GM12864 (cell line): ENCODE measurements at regions not wholly inside any gene's neighbourhood (a gene's known extent, or its start where the extent isn't known, plus 50 kb on each side); places are given as distances from the start of the nearest gene placed in this dataset.

Experiments used
- DNase-seq: peaks from one replicate; pipeline ENCODE4 v3.0.0-alpha.2; 2011; ENCODE audit warnings: low read depth
- H3K4me3 ChIP-seq: 2 replicates; pipeline ENCODE4 v1.5.1; 2011; ENCODE audit warnings: mild to moderate bottlenecking, low read depth, low read length, control low read depth
- TF ChIP-seq, protein P1 (sequence below): IDR thresholded peaks from 2 replicates; pipeline ENCODE4 v1.5.1; 2011; ENCODE audit warnings: low read depth, mild to moderate bottlenecking, moderate library complexity, low read length, control low read depth, inconsistent platforms; ENCODE audit errors: missing control alignments

GRCh38 chr9:13532407-13532806 is 252.9 kb upstream of the MPDZ start:
- no peak for DNase-seq
- H3K4me3 ChIP-seq: no peak overlapping the region
- TF ChIP-seq, protein P1, sequence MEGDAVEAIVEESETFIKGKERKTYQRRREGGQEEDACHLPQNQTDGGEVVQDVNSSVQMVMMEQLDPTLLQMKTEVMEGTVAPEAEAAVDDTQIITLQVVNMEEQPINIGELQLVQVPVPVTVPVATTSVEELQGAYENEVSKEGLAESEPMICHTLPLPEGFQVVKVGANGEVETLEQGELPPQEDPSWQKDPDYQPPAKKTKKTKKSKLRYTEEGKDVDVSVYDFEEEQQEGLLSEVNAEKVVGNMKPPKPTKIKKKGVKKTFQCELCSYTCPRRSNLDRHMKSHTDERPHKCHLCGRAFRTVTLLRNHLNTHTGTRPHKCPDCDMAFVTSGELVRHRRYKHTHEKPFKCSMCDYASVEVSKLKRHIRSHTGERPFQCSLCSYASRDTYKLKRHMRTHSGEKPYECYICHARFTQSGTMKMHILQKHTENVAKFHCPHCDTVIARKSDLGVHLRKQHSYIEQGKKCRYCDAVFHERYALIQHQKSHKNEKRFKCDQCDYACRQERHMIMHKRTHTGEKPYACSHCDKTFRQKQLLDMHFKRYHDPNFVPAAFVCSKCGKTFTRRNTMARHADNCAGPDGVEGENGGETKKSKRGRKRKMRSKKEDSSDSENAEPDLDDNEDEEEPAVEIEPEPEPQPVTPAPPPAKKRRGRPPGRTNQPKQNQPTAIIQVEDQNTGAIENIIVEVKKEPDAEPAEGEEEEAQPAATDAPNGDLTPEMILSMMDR: no peak

GRCh38 chr9:13529321-13530104 is 250.0 kb upstream of the MPDZ start:
- no peak overlapping the region for H3K4me3 ChIP-seq
- no peak for DNase-seq
- TF ChIP-seq, protein P1: no peak

DNA sequence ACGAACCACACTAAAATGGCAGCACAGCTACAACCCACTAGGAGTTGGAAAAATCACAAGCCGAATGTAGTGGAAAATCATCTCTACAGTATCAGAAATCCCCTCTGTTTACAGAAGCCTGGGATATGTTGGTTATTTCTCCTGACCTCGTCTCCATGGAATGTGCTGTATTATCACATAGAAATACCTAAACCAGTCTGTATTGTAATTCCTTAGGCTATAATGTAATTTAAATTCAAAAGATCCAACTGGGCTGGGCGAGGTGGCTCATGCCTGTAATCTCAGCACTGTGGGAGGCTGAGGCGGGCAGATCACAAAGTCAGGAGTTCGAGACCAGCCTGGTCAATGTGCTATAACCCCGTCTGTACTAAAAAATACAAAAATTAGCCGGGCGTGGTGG is 244.8 kb upstream of the MPDZ start:
- DNase-seq: no peak
- TF ChIP-seq, protein P1: no peak
- no peak overlapping the region for H3K4me3 ChIP-seq

DNA sequence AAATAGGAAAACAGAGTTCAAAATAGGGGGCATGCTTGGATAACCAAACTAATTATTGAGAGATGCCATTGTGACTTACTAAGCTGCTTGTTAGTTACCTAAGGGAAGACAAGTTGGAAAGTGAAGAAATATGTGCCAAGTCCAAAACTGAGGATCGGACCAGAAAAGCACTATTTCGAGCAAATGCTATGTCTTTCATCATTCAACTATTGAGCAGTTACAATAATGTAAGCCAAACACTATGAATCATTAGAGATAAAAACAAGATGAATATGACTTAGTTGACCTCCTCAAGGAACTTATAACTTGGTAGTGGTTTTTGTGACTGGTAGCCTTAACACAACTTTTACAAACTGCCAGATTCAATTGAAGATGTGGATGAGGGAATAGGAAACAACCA is 240.6 kb upstream of the MPDZ start:
- TF ChIP-seq, protein P1: no peak
- no peak for DNase-seq
- no peak overlapping the region for H3K4me3 ChIP-seq

GRCh38 chr9:13513716-13514444 is 234.4 kb upstream of the MPDZ start:
- no peak for DNase-seq
- TF ChIP-seq, protein P1: no peak
- H3K4me3 ChIP-seq: no peak overlapping the region

DNA sequence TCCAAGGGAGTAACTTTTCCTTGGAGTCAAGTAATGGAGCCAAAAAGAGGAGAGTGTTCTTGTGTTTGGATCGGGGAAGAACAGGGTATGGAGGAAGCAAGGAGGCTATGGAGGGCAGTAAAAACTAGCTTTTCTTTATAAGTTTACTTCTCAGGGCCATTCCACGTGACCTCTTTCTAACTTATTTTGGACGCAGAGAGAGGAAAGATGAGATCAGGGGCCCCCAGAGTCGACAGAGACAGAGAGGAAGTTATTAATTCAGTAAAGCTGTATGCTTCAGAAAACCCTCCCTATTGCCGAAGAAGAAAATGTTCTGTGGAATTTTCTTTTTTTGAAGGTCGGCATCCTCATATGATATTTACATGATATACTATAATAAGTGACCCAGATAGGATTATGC is 233.8 kb upstream of the MPDZ start:
- H3K4me3 ChIP-seq: no peak overlapping the region
- no peak for DNase-seq
- TF ChIP-seq, protein P1: no peak

- no peak for DNase-seq
- H3K4me3 ChIP-seq: no peak overlapping the region
- TF ChIP-seq, protein P1: no peak
These were observed 229.2 kb upstream of the MPDZ start for GRCh38 chr9:13508681-13509080.
